ENCODE measurements at regions not wholly inside any gene's neighbourhood (a gene's known extent, or its start where the extent isn't known, plus 50 kb on each side); places are given as distances from the start of the nearest gene placed in this dataset.

DNA sequence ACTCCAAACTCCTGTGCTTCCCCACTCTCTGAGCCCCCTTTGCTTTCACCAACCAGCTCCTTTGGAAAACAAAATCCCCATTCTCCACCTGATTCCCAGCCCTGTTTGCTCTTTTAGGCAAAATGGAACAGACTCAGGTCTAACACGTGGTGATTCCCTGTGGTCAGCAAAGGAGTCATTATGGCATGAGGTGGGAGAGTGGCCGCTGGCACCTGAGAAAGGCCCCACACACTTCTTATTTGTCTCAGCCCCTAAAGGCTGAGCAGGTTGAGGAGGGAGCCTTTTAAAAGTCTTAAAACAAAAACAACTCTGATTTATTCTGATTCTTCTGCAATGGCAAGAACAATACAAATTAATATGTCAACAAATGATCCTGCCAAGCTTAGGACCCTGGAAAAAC is 401.2 kb downstream of the TNS1 start:
- TF ChIP-seq, protein P1, sequence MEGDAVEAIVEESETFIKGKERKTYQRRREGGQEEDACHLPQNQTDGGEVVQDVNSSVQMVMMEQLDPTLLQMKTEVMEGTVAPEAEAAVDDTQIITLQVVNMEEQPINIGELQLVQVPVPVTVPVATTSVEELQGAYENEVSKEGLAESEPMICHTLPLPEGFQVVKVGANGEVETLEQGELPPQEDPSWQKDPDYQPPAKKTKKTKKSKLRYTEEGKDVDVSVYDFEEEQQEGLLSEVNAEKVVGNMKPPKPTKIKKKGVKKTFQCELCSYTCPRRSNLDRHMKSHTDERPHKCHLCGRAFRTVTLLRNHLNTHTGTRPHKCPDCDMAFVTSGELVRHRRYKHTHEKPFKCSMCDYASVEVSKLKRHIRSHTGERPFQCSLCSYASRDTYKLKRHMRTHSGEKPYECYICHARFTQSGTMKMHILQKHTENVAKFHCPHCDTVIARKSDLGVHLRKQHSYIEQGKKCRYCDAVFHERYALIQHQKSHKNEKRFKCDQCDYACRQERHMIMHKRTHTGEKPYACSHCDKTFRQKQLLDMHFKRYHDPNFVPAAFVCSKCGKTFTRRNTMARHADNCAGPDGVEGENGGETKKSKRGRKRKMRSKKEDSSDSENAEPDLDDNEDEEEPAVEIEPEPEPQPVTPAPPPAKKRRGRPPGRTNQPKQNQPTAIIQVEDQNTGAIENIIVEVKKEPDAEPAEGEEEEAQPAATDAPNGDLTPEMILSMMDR (IDR thresholded peaks at IDR 0.05; ENCODE audit: insufficient read depth, low read length, poor library complexity, severe bottlenecking), result no peak
- TF ChIP-seq EZH2phosphoT487 (conservative IDR thresholded peaks at IDR 0.05; ENCODE audit: low read length), result no peak

Measured in SU-DHL-6 (cell line).